GM18505 (cell line): ENCODE measurements at regions not wholly inside any gene's neighbourhood (a gene's known extent, or its start where the extent isn't known, plus 50 kb on each side); places are given as distances from the start of the nearest gene placed in this dataset.

Experiments
- ATAC-seq: cut with Tn5 transposase; IDR thresholded peaks from one replicate; pipeline ENCODE4 v1.9.1; 2021; ENCODE audit not compliant: unreplicated experiment
- POLR2A ChIP-seq: IDR thresholded peaks from 4 replicates; pipeline ENCODE4 v1.6.1; 2011; ENCODE audit warnings: borderline replicate concordance; ENCODE audit not compliant: insufficient read depth, insufficient read length; ENCODE audit errors: extremely low read depth

- no peak for ATAC-seq
- no peak for TF ChIP-seq POLR2A
These were observed 63.0 kb downstream of the C5orf15 start for GRCh38 chr5:133905424-133905823.

GRCh38 chr5:133904641-133905040, 63.8 kb downstream of the C5orf15 start:
- no peak for TF ChIP-seq POLR2A
- no peak for ATAC-seq

- no peak for TF ChIP-seq POLR2A
- no peak for ATAC-seq
These were observed 65.8 kb downstream of the C5orf15 start for GRCh38 chr5:133902511-133903118.

- no peak for TF ChIP-seq POLR2A
- no peak for ATAC-seq
These were observed 67.7 kb downstream of the C5orf15 start for GRCh38 chr5:133900534-133901270.

- ATAC-seq: no peak
- TF ChIP-seq POLR2A: no peak
These were observed 68.9 kb downstream of the C5orf15 start for GRCh38 chr5:133899506-133899905.

GRCh38 chr5:133898440-133898839, 70.0 kb downstream of the C5orf15 start:
- ATAC-seq: no peak
- TF ChIP-seq POLR2A: no peak

- no peak for ATAC-seq
- no peak for TF ChIP-seq POLR2A
These were observed 71.0 kb downstream of the C5orf15 start for GRCh38 chr5:133897431-133897830.

- TF ChIP-seq POLR2A: no peak
- no peak for ATAC-seq
These were observed 71.6 kb downstream of the C5orf15 start for GRCh38 chr5:133896873-133897272.

GRCh38 chr5:133895979-133896845, 72.2 kb downstream of the C5orf15 start:
- TF ChIP-seq POLR2A: no peak
- no peak for ATAC-seq

- TF ChIP-seq POLR2A: no peak
These were observed 74.3 kb downstream of the C5orf15 start for GRCh38 chr5:133894143-133894542.

GRCh38 chr5:133892774-133893173, 75.7 kb downstream of the C5orf15 start:
- ATAC-seq: no peak
- no peak for TF ChIP-seq POLR2A

More at GRCh38 chr5:133894143-133894542, 74.3 kb downstream of the C5orf15 start:
- no peak for ATAC-seq

- no peak for ATAC-seq
- TF ChIP-seq POLR2A: no peak
These were observed 76.1 kb downstream of the C5orf15 start for GRCh38 chr5:133892306-133892705.

- no peak for TF ChIP-seq POLR2A
- ATAC-seq: no peak
These were observed 77.0 kb downstream of the C5orf15 start for GRCh38 chr5:133891390-133891789.
